A549 (cell line): ENCODE measurements at regions not wholly inside any gene's neighbourhood (a gene's known extent, or its start where the extent isn't known, plus 50 kb on each side); places are given as distances from the start of the nearest gene placed in this dataset.

ENCODE experiments used
- EP300 ChIP-seq, 2 experiments: fragments of >200 bp; sonication (Bioruptor Twin); formaldehyde crosslinking; IDR thresholded peaks; 2 replicates in 1 of 2; 3 replicates in 1 of 2; pipeline ENCODE4 v1.6.1; 2016 to 2017
- JUN ChIP-seq, 2 experiments: fragments of >200 bp; sonication (Bioruptor Twin); formaldehyde crosslinking; IDR thresholded peaks; 2 replicates in 1 of 2; 3 replicates in 1 of 2; pipeline ENCODE4 v1.6.1; 2016 to 2017
- KDM5A ChIP-seq: fragments of 200-600 bp; sonication (generic); IDR thresholded peaks from 2 replicates; pipeline ENCODE4 v1.6.1; 2016; ENCODE audit warnings: antibody characterized with exemption, mild to moderate bottlenecking
- NR3C1 ChIP-seq: fragments of >200 bp; sonication (Bioruptor Twin); formaldehyde crosslinking; IDR thresholded peaks from 3 replicates; pipeline ENCODE4 v1.6.1; 2017
- POLR2A ChIP-seq: IDR thresholded peaks from 2 replicates; pipeline ENCODE4 v1.6.1; 2012; ENCODE audit warnings: mild to moderate bottlenecking, low read length
- RCOR1 ChIP-seq: fragments of 150-350 bp; IDR thresholded peaks from 2 replicates; pipeline ENCODE4 v1.6.1; 2014; ENCODE audit warnings: antibody characterized with exemption, low read length, low read depth
- ZNF302 ChIP-seq: fragments of 250-450 bp; sonication (Bioruptor Pico); IDR thresholded peaks from 2 replicates; pipeline ENCODE4 v1.9.0; 2021; ENCODE audit warnings: inconsistent platforms, mild to moderate bottlenecking, moderate library complexity
- TF ChIP-seq, protein P1 (sequence below): fragments of >200 bp; sonication (Bioruptor Twin); formaldehyde crosslinking; IDR thresholded peaks from 3 replicates; pipeline ENCODE4 v1.5.1; 2016
- TF ChIP-seq, protein P2 (sequence below): fragments of 450-650 bp; IDR thresholded peaks from 2 replicates; pipeline ENCODE4 v1.6.1; 2014; ENCODE audit warnings: antibody characterized with exemption

DNA sequence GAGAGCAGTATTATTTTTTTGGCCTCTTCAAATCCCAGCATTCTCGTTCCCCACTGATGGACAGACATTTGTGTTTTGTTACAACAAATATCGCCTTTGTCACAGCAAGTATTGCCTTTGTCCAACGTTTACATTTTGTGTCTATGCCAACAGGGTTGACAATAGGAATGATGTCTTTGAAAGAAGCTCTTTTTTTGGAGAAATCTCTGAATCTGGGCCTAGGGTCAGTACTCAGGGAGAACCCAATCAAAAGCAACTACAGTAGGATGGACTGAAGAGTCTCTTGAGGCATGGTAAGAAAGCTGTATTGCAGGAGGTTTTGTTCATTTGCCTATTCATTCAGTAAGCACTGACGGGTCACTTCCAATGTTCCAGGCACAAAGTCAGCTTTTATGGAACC is 57.7 kb upstream of the KLF14 start:
- no peak for TF ChIP-seq POLR2A
- TF ChIP-seq, protein P1, sequence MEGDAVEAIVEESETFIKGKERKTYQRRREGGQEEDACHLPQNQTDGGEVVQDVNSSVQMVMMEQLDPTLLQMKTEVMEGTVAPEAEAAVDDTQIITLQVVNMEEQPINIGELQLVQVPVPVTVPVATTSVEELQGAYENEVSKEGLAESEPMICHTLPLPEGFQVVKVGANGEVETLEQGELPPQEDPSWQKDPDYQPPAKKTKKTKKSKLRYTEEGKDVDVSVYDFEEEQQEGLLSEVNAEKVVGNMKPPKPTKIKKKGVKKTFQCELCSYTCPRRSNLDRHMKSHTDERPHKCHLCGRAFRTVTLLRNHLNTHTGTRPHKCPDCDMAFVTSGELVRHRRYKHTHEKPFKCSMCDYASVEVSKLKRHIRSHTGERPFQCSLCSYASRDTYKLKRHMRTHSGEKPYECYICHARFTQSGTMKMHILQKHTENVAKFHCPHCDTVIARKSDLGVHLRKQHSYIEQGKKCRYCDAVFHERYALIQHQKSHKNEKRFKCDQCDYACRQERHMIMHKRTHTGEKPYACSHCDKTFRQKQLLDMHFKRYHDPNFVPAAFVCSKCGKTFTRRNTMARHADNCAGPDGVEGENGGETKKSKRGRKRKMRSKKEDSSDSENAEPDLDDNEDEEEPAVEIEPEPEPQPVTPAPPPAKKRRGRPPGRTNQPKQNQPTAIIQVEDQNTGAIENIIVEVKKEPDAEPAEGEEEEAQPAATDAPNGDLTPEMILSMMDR, result no peak
- TF ChIP-seq RCOR1, result no peak
- no peak for TF ChIP-seq ZNF302
- TF ChIP-seq, protein P2, sequence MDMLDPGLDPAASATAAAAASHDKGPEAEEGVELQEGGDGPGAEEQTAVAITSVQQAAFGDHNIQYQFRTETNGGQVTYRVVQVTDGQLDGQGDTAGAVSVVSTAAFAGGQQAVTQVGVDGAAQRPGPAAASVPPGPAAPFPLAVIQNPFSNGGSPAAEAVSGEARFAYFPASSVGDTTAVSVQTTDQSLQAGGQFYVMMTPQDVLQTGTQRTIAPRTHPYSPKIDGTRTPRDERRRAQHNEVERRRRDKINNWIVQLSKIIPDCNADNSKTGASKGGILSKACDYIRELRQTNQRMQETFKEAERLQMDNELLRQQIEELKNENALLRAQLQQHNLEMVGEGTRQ, result no peak
- TF ChIP-seq NR3C1, result no peak
- no peak for TF ChIP-seq EP300 (IDR thresholded peaks at IDR 0.05)
- TF ChIP-seq JUN (IDR thresholded peaks at IDR 0.05), result no peak
- TF ChIP-seq KDM5A, result no peak
